Suprapubic skin (tissue), 4 donors: ENCODE measurements at regions not wholly inside any gene's neighbourhood (a gene's known extent, or its start where the extent isn't known, plus 50 kb on each side); places are given as distances from the start of the nearest gene placed in this dataset.

Source experiments
- CTCF ChIP-seq, 2 donors: fragments of 200-600 bp in 1 of 2; fragments of 450-650 bp in 1 of 2; sonication (generic) in 1 of 2; IDR thresholded peaks; one replicate each; pipeline ENCODE4 v1.5.1; 2016 to 2019; ENCODE audit warnings: antibody characterized with exemption in 2 of 2, mild to moderate bottlenecking in 1 of 2, moderate library complexity in 1 of 2
- POLR2A ChIP-seq, 2 donors: fragments of 450-650 bp; IDR thresholded peaks; one replicate each; pipeline ENCODE4 v1.6.1; 2017; ENCODE audit warnings: antibody characterized with exemption in 2 of 2, mild to moderate bottlenecking in 2 of 2, moderate library complexity in 2 of 2
- POLR2AphosphoS5 ChIP-seq, 3 donors: sonication (generic); formaldehyde crosslinking; IDR thresholded peaks; one replicate each; pipeline ENCODE4 v1.6.1; 2017; ENCODE audit warnings: antibody characterized with exemption in 3 of 3

- TF ChIP-seq POLR2AphosphoS5 (IDR thresholded peaks at IDR 0.05), result no peak
- TF ChIP-seq CTCF (IDR thresholded peaks at IDR 0.05), result no peak
- TF ChIP-seq POLR2A (IDR thresholded peaks at IDR 0.05), result no peak
Measured at GRCh38 chr7:41779918-41780317, 77.0 kb upstream of the INHBA start.
